Chondrocyte (in vitro differentiated cells): ENCODE measurements at regions not wholly inside any gene's neighbourhood (a gene's known extent, or its start where the extent isn't known, plus 50 kb on each side); places are given as distances from the start of the nearest gene placed in this dataset.

Source experiments
- DNase-seq: peaks from one replicate; pipeline ENCODE4 v3.0.0; 2021; ENCODE audit warnings: mixed read lengths, low spot score
- H3K27ac Mint-ChIP-seq: one replicate; pipeline ENCODE4 v1.8.0; 2021; ENCODE audit warnings: mild to moderate bottlenecking, moderate library complexity, mixed read lengths; ENCODE audit not compliant: unreplicated experiment
- H3K27me3 Mint-ChIP-seq: 2 replicates; pipeline ENCODE4 v1.8.0; 2021; ENCODE audit warnings: low read depth, mixed read lengths
- H3K36me3 Mint-ChIP-seq: 2 replicates; pipeline ENCODE4 v1.8.0; 2021; ENCODE audit warnings: low read depth, mixed read lengths
- H3K4me1 Mint-ChIP-seq: 2 replicates; pipeline ENCODE4 v1.8.0; 2021; ENCODE audit warnings: low read depth, mild to moderate bottlenecking, mixed read lengths
- H3K4me3 Mint-ChIP-seq: one replicate; pipeline ENCODE4 v1.8.0; 2021; ENCODE audit warnings: mild to moderate bottlenecking, moderate library complexity, mixed read lengths; ENCODE audit not compliant: unreplicated experiment
- H3K9me3 Mint-ChIP-seq: 2 replicates; pipeline ENCODE4 v1.8.0; 2021; ENCODE audit warnings: low read depth, mixed read lengths
- CTCF ChIP-seq: fragments of 200-600 bp; sonication (generic); IDR thresholded peaks from 2 replicates; pipeline ENCODE4 v1.5.0; 2021; ENCODE audit warnings: antibody characterized with exemption, mild to moderate bottlenecking, moderate library complexity

- H3K36me3 Mint-ChIP-seq = no peaks in the 10 kb centered on the region
- H3K27ac Mint-ChIP-seq = no peak overlapping the region
- no peak overlapping the region for H3K4me3 Mint-ChIP-seq
- H3K27me3 Mint-ChIP-seq = peaks cover 4% of the 10 kb centered on the region
- DNase-seq = no peak
- no peak for TF ChIP-seq CTCF
- H3K4me1 Mint-ChIP-seq = no peaks in the 10 kb centered on the region
- H3K9me3 Mint-ChIP-seq = no peaks in the 10 kb centered on the region
Observed at GRCh38 chr19:29076963-29077362, 136.0 kb downstream of the UQCRFS1 start.

- H3K9me3 Mint-ChIP-seq = no peaks in the 10 kb centered on the region
- no peak overlapping the region for H3K4me3 Mint-ChIP-seq
- H3K36me3 Mint-ChIP-seq = no peaks in the 10 kb centered on the region
- H3K4me1 Mint-ChIP-seq = no peaks in the 10 kb centered on the region
- peaks cover 2% of the 10 kb centered on the region for H3K27me3 Mint-ChIP-seq
- no peak for DNase-seq
- no peak overlapping the region for H3K27ac Mint-ChIP-seq
- TF ChIP-seq CTCF = no peak
Observed at GRCh38 chr19:29076161-29076560, 136.8 kb downstream of the UQCRFS1 start.

GRCh38 chr19:29075149-29075548, 137.8 kb downstream of the UQCRFS1 start:
- no peak for TF ChIP-seq CTCF
- Mint-ChIP-seq H3K4me1 (no peaks in the 10 kb centered on the region), H3K4me3 (no peak overlapping the region), H3K36me3 (no peaks in the 10 kb centered on the region), H3K27me3 (peaks cover 2% of the 10 kb centered on the region), H3K27ac (no peak overlapping the region), H3K9me3 (no peaks in the 10 kb centered on the region)
- DNase-seq = no peak

- TF ChIP-seq CTCF = no peak
- no peaks in the 10 kb centered on the region for H3K9me3 Mint-ChIP-seq
- no peak overlapping the region for H3K4me3 Mint-ChIP-seq
- no peak overlapping the region for H3K27ac Mint-ChIP-seq
- H3K27me3 Mint-ChIP-seq = no peaks in the 10 kb centered on the region
- DNase-seq = no peak
- H3K4me1 Mint-ChIP-seq = no peaks in the 10 kb centered on the region
- no peaks in the 10 kb centered on the region for H3K36me3 Mint-ChIP-seq
Observed at GRCh38 chr19:29074579-29074978, 138.4 kb downstream of the UQCRFS1 start.

GRCh38 chr19:29067831-29068230, 145.1 kb downstream of the UQCRFS1 start:
- DNase-seq = no peak
- peaks cover 12% of the 10 kb centered on the region for H3K27me3 Mint-ChIP-seq
- no peak for TF ChIP-seq CTCF
- H3K9me3 Mint-ChIP-seq = peaks cover 12% of the 10 kb centered on the region
- no peaks in the 10 kb centered on the region for H3K4me1 Mint-ChIP-seq
- no peak overlapping the region for H3K27ac Mint-ChIP-seq
- H3K4me3 Mint-ChIP-seq = no peak overlapping the region
- H3K36me3 Mint-ChIP-seq = no peaks in the 10 kb centered on the region
